Activated CD4-positive, alpha-beta T cell treated with anti-CD3 and anti-CD28 coated beads for 24 hours (primary cell): ENCODE measurements at regions not wholly inside any gene's neighbourhood (a gene's known extent, or its start where the extent isn't known, plus 50 kb on each side); places are given as distances from the start of the nearest gene placed in this dataset.

Experiments
- DNase-seq, 2 donors: peaks; one replicate each; pipeline ENCODE4 v3.0.0-alpha.2; 2020; ENCODE audit warnings: low read depth in 2 of 2

DNA sequence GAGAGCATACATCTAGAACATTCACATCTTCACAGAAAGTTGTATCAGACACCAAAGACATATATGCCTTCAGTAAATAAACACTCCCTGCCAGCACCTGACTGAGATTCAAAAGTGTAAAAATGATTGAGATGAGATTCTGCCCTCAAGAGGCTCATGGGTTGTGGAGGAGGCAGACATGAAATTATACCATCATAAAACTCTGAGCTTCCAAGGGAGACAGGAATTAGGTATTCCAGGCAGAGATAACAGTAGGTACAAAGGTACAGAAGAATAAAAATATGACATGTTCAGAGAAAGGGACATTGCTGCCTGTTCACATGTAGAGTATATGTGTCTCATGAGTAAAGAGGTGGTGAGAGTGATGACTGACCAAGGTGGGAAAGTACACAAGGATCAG lies 322.3 kb downstream of the OSR1 start:
- DNase-seq, result no peak

DNA sequence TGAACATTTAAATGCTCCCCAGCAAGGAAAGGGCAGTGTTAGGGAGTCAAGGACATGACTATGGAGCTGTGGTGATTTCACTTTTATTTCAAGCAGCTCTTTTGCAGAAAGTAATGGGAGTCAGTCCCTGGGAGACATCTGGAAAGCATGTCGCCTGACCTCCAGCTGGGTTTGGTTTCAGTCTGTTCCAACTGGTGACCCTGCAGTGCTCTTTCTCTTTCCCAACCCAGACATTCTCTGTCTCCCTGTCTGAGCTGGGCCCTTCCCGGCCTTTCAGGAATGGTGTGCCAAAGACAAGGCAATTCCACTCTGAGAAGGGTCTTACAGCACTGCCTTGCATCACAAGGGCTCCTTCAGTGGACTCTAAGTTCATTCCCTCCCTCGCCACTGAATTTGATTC lies 323.2 kb downstream of the OSR1 start:
- no peak for DNase-seq

DNA sequence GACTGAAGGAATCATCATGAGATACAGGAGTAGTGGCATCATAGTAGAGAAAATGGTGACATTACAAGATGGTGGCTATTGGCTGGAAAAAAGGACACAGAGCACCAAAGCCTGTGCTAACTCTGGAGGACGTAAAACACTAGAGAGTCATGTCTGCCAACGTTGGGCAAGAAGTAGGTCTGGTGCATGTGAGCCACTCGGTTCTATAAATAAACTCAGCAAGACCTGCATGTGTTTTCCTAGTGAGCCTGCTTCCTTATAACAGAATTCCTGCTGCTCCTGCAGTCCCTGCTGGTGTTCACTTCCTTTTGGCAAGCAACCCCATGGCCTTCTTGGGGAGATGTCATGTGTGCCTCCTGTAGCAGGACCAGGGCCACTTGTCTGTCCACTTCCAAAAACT lies 325.2 kb downstream of the OSR1 start:
- DNase-seq, result no peak

DNA sequence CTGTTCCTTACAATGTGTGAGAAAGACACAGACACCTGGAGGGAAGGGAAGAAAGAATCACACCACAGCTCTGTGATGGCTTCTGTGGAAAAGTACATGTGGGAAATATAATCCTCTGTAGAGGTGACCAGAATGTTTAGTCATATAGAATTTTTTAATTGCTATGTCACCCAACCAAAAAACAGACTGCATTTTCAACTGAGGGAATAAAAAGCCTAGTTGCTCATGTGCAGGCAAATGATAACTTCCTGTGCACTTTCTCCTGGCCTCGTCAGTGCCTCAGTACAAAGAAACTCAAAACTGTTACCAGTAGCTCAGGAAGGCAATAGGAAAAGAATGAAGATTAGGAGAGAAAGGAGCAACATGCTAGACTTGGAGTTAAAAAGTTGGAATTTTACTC lies 326.8 kb downstream of the OSR1 start:
- DNase-seq, result no peak

DNA sequence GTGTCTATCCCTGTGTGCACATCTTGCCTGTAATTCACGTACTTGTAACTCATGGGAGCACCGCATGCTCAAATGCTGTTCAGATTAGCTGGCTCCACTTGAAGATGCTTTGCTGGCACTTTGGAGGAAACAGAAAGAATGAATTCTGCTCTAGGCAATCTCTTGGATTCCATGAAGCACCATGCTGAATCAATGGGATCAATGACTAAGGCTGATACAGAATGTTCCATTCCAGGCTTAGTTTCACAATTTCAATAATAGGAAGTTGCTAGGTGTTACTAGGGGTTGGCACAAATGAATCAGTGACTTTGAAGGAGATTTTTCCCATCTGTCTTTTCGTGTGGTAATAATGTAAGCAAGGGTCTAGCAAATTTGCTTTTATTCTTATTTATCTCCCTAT lies 328.8 kb downstream of the OSR1 start:
- no peak for DNase-seq

DNA sequence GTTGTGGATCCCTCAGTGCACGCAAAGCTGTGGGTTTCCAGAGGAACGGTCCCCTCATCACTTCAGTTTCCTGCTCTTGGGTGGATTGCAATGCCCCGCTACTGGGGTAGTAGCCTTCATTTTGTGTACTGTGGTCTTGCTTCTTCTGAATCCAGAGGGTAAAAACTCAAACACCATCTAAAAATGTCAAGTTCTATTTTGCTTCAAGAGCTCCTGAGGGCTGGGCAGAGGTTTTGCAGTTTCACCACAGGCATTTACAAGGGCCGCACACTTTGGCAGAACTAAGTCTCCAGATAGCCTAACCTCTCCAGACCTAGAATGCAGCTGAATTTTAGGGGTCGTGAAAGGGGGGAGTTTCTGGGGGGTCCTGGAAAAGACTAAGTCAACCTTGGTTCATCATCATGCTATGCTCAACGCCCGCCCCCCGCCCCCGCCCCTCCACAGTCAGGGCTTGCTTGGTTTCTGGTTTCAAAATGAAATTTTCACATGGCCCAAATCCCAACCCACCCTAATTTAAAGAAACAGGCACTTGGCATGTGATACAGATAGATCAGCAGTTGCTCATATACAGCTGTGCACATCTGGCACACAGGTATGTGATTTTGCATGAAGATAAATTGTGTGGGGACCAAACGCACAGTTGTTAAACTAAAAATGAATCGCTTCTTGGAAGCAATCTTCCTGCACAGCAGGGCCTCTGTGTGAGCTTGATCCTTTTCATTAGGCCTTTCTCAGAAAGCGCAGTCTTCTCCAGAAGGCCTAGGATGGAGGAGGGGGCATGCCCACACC lies 329.6 kb downstream of the OSR1 start:
- DNase-seq, result no peak

DNA sequence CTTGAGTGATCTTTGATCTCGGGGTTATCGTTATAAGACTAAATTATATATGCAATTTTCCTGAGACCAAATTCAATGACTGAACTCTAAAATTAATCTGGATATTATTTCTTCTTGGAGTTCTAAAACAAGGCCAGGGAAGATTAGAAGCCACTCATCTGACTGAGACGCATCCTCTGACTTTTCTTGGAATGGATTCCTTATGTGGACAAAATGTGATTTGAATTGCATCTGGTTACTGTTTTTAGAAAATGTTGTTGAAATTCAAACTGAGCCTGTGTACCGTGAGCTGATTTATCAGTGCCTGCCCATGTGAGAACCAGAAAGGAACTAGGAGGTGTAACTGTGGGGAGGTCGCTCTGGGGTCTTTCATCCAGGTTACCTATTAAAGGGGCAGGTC lies 330.8 kb downstream of the OSR1 start:
- DNase-seq, result no peak

DNA sequence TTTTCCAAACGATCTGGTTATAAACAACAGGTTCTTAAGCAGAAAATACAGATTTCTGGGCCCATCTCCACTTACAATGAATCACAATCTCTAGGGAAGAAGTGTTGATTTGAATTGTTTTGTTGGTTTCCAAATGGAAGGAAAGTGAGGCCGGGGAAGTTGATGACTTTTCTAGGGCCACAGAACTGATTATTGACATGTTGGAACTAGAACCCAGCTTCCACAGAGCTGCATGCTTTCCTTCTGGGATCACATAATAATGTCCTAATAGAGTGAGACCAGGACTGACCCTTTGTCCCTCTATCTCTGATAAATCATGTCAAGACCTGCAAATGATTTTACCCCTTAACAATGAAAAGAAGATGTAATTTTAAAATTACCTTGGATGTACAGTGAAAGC lies 332.2 kb downstream of the OSR1 start:
- DNase-seq, result no peak

DNA sequence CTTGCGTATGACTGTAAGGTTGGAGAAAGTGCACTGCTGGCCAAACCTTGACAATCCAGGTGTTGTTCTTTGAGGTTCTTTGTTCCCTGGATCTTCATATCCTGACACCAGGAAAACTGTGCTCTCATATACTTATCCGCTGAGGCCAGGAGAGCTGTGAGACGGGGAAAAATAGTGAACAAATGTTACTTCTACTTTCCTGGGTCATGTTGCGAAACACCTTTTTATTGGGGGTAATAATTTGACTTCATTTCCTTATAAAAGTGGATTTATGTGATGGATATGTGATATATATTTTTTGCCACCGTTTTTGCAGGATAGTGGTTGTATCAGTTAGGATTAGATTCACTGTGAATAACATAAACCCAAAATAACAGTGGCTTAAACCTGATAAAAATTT lies 336.1 kb downstream of the OSR1 start:
- no peak for DNase-seq

DNA sequence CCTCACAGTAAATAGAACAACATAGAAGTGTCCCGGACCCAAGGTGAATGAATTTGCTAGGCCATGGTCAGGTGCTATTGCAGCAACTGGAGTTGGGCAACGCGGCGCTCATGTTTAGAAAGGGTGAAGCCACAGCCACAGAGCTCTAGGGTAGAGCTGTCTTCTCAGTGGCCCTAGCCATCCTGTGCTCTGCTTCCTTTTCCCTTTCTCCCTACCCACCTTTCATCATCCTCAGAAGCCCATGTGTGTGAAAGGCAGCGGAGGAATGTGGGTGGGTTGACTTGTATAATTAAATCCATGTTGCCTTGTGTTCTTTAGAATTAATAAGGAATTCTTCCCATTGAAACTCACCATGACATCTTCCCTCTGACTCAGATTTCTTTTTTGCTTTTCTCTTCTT lies 336.7 kb downstream of the OSR1 start:
- no peak for DNase-seq

DNA sequence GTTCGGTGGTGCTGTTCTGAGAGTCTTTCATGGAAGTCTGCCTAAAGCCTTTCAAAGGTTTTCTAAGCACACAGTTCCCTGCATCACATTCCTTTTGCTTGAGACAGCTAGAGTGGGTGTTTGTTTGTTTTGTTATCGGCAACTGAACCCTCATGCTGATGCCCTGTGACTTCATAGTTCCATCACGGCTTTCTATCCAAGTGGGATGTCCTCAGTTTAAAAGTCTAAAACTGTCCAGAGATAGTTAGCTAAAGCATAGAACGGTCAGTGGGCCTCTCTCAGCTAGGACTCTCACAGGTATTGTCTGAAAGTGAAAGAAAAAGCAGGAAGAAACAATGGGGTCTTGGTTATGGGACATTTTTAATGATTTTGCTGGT lies 337.3 kb downstream of the OSR1 start:
- DNase-seq, result no peak

DNA sequence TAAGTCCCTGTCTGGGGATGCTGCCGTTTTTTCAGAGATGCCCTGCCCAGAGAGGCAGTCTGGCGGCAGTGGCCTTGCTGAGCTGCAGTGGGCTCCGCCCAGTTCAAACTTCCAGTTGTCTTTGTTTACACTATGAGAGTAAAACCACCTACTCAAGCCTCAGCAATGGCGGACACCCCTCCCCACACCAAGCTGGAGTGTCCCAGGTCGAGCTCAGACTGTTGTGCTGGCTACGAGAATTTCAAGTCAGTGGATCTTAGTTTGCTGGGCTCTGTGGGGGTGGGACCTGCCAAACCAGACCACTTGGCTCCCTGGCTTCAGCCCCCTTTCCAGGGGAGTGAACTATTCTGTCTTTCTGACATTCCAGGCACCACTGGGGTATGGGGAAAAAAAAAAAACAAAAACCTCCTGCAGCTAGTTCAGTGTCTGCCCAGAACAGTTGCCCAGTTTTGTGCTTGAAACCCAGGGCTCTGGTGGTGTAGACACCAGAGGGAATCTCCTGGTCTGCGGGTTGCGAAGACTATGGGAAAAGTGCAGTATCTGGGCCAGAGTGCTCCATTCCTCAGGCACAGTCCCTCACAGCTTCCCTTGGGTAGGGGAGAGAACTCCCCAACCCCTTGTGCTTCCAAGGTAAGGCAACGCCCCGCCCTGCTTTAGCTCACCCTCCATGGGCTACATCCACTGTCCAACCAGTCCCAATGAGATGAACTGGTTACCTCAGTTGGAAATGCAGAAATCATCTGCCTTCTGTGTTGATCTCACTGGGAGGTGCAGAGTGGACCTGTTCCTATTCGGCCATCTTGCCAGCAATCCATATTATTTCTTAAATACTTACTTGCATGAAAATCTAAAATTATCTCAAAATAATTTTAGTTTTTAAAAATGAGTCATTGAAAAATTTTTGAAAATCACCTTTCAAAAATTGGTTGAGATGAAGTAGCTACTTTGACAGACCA lies 338.0 kb downstream of the OSR1 start:
- no peak for DNase-seq

DNA sequence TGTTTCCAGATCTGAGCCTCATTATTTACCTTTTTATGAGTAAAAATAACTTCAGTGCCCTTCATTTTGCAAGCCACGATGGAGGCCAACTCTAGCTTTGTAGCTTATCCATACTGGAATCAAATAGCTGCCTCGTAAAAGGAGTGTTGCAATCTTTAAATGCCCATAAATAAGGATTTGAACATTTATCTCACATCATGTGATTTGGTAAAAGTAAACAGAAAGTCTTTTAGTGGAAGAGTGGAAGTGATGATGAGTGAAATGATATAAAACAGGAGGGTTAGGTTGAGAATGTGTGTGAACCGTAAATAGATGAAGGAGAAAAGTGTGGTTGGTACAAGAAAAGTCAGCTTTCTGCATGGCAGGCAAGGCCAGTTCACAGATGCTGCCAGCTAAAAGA lies 348.9 kb downstream of the OSR1 start:
- DNase-seq, result no peak

DNA sequence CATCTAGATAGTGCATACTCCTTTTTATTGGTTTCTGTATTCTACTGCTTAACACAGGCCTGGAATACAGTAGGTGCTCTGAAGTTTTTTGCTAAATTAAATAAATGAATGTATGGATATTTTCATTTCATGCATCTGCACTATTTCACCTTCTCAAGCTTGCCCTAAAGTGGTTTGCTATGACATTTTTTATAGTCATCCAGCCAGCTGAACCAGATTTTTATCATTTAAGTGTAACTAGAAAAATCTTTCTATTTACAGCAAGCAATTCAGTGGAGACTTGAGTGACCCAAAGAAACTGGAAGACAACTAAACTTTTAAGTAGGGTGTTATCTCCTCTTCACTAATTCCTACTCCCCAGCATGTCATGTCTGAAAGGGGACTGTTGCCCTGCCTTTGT lies 354.9 kb downstream of the OSR1 start:
- no peak for DNase-seq

DNA sequence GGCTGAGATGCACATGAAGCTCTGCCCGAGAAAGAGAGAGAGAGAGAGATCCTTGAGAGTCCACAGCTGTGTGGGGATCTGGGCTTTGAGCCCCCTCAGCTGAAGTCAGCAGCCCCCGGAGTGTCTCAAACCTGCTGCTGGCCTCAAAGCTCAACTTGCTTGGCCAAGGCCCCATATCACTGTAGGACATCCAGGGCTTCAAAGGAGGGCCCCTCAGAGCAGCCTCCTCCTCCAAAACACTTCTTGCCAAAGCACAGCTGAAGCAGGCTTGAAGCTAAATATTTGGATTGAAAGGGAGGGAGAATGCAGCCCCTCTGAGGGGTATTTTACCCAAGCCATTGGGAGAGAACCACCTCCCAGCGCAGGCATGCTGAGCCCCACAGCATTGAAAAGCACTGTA lies 357.6 kb downstream of the OSR1 start:
- no peak for DNase-seq

DNA sequence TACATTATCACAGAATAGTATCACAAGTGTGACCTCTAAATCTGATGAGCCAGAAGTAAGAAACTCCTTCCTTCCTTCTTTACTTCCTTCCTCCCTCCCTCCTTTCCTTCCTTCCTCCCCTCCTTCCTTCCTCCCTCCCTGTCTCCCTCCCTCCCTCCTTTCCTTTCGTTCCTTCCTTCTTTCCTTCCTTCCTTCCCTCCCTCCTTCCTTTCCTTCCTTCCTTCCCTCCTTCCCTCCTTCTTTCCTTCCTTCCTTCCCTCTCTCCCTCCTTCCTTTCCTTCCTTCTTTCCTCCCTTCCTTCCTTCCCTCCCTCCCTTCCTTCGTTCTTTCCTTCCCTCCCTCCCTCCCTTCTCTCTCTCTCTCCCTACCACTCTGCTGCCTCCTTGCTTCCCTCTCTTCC lies 359.2 kb downstream of the OSR1 start:
- no peak for DNase-seq

DNA sequence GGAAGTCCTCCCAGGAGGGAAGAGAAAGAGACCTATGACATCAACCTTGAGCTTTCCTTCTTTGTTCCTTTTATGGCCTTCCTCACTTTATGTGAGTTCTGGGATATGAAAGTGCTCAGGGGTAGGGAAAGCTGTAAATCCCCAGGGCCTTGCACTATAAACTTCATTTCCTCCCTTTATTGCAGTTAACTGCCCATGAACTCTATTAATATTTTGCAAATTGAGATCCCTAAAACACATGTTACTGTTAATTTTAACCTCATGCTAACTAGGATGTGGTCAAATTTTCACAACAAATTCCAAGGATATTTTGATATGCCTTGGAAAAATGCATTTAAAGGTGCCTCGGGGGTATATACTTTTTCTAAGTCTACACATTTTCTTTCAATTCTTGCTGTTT lies 359.9 kb downstream of the OSR1 start:
- DNase-seq, result no peak

DNA sequence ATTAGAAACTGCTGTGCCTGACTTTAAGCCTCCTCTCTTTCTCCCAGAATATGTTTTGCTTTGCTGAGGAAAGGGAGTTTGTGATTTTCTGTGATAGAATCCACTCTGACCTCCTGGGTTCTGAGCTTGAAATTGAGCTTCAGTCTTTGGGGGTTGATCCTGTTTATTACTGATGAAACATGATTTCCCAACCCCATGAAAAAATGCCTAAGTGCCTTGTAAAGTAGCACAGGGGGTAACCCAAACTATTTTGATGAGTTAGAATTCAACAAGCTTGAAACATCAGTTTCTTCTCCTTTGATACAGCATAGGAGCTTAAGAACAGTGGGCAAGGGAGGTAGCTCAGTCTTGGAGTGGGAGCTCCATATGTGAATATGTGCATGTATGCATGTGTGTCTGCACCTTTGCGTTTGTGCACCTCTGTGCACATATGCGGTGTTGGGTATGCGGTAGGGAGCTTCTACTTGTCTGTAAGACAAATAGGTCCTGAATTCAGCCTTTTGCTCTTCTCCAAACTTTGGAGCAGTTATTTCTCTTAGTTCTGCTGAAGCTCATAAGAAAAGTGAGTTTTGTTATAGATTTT lies 364.6 kb downstream of the OSR1 start:
- no peak for DNase-seq

DNA sequence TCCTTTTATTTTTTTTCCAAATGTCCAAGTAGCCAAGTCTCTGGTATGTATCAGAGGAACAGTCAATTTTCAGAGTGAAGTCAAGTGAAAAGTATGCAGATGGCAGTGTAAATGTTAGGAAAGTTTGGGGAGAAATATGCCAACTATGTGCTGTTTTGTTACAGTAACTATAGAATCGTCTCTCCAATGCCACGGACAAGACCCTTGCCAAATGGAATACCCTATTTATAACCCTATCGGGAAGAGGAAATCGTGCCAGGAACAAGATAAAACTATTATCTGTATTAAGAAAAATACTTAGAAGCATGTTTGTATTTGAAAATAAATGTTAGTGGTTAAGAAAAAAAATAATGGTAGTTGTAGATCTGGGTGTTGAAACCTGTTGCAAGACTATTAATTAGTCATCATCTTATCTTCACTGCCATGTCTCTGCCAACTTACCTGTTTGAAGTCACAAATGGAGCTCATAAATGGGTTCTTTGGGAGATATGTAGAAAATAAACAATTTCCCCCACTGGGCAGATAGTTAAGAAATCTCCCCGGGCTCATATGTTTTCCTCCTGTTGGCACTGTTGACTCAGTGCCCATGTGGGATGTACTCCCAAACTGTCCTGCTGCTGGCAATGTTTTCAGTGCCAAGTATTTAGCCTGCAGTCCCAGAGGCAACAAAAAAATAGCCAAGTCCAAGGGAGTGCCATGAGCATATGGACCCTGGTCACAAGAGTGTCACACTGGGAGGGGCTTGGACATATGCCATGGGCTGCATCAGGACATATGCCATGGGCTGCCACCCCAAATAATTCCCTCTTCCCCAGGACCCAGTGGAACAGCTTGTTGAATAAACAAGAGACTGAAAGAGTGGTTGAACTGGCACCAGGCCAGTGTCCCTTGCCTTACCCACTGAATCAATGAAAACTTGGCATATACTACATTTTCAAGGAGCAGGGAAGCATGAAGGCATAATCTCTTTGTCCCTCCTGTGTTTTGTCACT lies 366.9 kb downstream of the OSR1 start:
- no peak for DNase-seq

DNA sequence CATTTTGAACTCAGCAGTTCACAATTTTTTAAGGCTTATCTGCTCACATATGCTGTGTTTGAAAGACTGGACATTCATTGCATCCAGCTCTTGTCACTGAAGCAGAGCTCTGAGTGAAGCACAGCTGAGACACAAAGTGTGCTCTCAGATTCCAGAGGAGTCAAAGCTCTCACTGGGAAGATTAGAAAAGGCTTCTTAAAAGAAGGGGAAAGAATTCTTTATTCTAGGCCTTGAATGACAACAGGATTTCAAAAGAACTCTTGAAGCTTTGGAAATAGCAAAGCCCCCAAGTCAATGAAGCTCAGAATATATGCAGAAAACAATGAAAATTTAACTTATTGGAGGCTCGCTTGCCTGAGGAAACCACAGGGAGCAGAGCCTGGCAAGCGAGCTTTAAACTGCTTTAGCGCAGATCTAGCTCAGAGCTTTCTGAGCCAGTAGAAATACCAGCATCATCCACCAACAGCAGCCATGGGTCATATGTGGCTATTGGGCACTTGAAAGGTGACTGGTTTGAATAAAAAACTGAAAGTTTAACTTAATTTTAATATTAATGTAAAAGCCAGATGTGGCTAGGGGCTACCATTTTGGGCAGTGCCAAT lies 369.7 kb downstream of the OSR1 start:
- no peak for DNase-seq

DNA sequence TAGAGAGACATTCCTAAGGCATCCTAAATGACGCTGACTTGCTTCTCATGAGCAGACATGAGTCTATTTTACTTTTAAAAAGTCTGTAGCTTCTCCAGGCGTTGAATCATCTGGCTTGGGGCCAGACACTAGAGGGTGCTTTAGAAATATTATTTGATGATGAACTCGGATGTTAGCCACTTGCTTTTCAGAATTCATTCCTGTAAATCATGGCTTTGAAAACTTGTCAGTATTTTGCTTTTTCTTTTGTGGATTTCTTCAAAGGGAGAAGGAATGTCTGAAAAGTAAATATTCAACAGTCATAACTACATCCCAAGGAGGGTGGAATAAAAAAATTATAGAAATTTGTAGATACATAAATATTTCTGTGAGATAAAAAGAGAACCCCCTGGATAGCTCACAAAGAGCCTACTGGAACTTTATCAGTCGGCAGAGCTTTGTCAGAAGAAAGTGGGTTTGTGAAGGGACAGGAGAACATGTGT lies 370.8 kb downstream of the OSR1 start:
- no peak for DNase-seq
